Endodermal cell (in vitro differentiated cells): ENCODE measurements at regions not wholly inside any gene's neighbourhood (a gene's known extent, or its start where the extent isn't known, plus 50 kb on each side); places are given as distances from the start of the nearest gene placed in this dataset.

Source experiments
- DNase-seq: peaks from one replicate; pipeline ENCODE4 v3.0.0-alpha.2; 2017
- H3K27ac ChIP-seq: 2 replicates; pipeline ENCODE4 v1.5.1; 2013; ENCODE audit warnings: mild to moderate bottlenecking, low read depth, low read length, moderate library complexity
- H3K27me3 ChIP-seq: 2 replicates; pipeline ENCODE4 v1.6.1; 2013; ENCODE audit warnings: mild to moderate bottlenecking, low read length, moderate library complexity; ENCODE audit not compliant: insufficient read depth, control insufficient read depth, poor library complexity, severe bottlenecking
- H3K36me3 ChIP-seq: 2 replicates; pipeline ENCODE4 v1.7.0; 2013; ENCODE audit warnings: mild to moderate bottlenecking, low read length, moderate library complexity; ENCODE audit not compliant: control insufficient read depth, insufficient read depth
- H3K4me1 ChIP-seq: one replicate; pipeline ENCODE4 v1.7.0; 2013; ENCODE audit warnings: low read length; ENCODE audit not compliant: control insufficient read depth, insufficient read depth
- H3K4me3 ChIP-seq: 2 replicates; pipeline ENCODE4 v1.5.1; 2013; ENCODE audit warnings: mild to moderate bottlenecking, low read length, moderate library complexity
- H3K9ac ChIP-seq: 2 replicates; pipeline ENCODE4 v1.6.1; 2013; ENCODE audit warnings: mild to moderate bottlenecking, low read length, moderate library complexity; ENCODE audit not compliant: poor library complexity, severe bottlenecking; ENCODE audit errors: extremely low read depth
- H3K9me3 ChIP-seq: 2 replicates; pipeline ENCODE4 v1.6.1; 2013; ENCODE audit warnings: mild to moderate bottlenecking, low read length, moderate library complexity; ENCODE audit not compliant: control insufficient read depth
- H3K27ac Mint-ChIP-seq: 2 replicates; pipeline ENCODE4 v1.8.0; 2020; ENCODE audit warnings: mixed read lengths
- H3K27me3 Mint-ChIP-seq: 2 replicates; pipeline ENCODE4 v1.8.0; 2021; ENCODE audit warnings: mild to moderate bottlenecking, mixed read lengths; ENCODE audit not compliant: insufficient read depth
- H3K36me3 Mint-ChIP-seq: 2 replicates; pipeline ENCODE4 v1.8.0; 2020; ENCODE audit warnings: low read depth, mixed read lengths
- H3K4me1 Mint-ChIP-seq: 2 replicates; pipeline ENCODE4 v1.8.0; 2020; ENCODE audit warnings: mixed read lengths
- H3K4me3 Mint-ChIP-seq: 2 replicates; pipeline ENCODE4 v1.8.0; 2020; ENCODE audit warnings: mild to moderate bottlenecking, moderate library complexity, mixed read lengths
- H3K9me3 Mint-ChIP-seq: 2 replicates; pipeline ENCODE4 v1.8.0; 2020; ENCODE audit warnings: mild to moderate bottlenecking, mixed read lengths
- CTCF ChIP-seq: fragments of 200-600 bp; sonication (generic); conservative IDR thresholded peaks from 2 replicates; pipeline ENCODE4 v1.5.0; 2021; ENCODE audit warnings: antibody characterized with exemption, mild to moderate bottlenecking
- WGBS, 2 experiments: methylation state at CpG; one replicate each; pipeline versions ENCODE4 v1.1.5 to v1.1.7; 2013; ENCODE audit warnings: missing lambda C conversion rate in 2 of 2, mixed read lengths in 1 of 2; ENCODE audit not compliant: insufficient coverage in 1 of 2, insufficient read length in 1 of 2; 5-methylcytosine and 5-hydroxymethylcytosine counted together

- no peak overlapping the region for H3K9ac ChIP-seq
- H3K4me3 Mint-ChIP-seq, result no peak overlapping the region
- no peaks in the 10 kb centered on the region for H3K4me1 ChIP-seq
- no peak for TF ChIP-seq CTCF
- no peak overlapping the region for H3K4me3 ChIP-seq
- DNase-seq, result no peak
- H3K27ac Mint-ChIP-seq, result no peak overlapping the region
- H3K36me3 Mint-ChIP-seq, result no peaks in the 10 kb centered on the region
- no peaks in the 10 kb centered on the region for H3K27me3 Mint-ChIP-seq
- H3K9me3 ChIP-seq, result no peaks in the 10 kb centered on the region
- H3K9me3 Mint-ChIP-seq, result no peaks in the 10 kb centered on the region
- no peaks in the 10 kb centered on the region for H3K27me3 ChIP-seq
- peaks cover 31% of the 10 kb centered on the region for H3K4me1 Mint-ChIP-seq
- H3K27ac ChIP-seq, result no peak overlapping the region
- no peaks in the 10 kb centered on the region for H3K36me3 ChIP-seq
Observed at GRCh38 chr5:149435660-149436059, 56.6 kb upstream of the IL17B start.

DNA sequence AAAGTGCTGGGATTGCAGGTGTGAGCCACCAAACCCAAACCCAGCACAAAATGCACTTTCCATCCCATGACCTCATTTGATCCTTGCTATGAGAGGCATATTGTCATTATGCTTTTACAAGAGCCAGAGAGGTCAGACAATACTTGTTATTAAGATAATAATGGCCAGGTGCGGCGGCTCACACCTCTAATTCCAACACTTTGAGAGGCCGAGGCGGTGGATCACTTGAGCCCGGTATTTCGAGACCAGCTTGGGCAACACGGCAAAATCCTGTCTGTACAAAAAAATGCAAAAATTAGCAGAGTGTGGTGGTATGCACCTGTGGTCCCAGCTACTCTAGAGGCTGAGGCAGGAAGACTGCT, 55.9 kb upstream of the IL17B start:
- DNase-seq, result no peak
- Mint-ChIP-seq H3K27me3 (no peaks in the 10 kb centered on the region), H3K36me3 (no peaks in the 10 kb centered on the region), H3K27ac (no peak overlapping the region), H3K4me3 (no peak overlapping the region), H3K4me1 (peaks cover 33% of the 10 kb centered on the region), H3K9me3 (no peaks in the 10 kb centered on the region)
- Histone ChIP-seq H3K9me3 (no peaks in the 10 kb centered on the region), H3K4me1 (no peaks in the 10 kb centered on the region), H3K27ac (no peak overlapping the region), H3K36me3 (no peaks in the 10 kb centered on the region), H3K27me3 (no peaks in the 10 kb centered on the region), H3K4me3 (no peak overlapping the region), H3K9ac (no peak overlapping the region)
- TF ChIP-seq CTCF, result no peak
- WGBS, 2 experiments, result 94 to 100% methylated on average over 6 to 7 of the region's 7 CpGs

- Histone ChIP-seq H3K4me1 (no peaks in the 10 kb centered on the region), H3K36me3 (no peaks in the 10 kb centered on the region), H3K9me3 (no peaks in the 10 kb centered on the region), H3K27me3 (no peaks in the 10 kb centered on the region), H3K27ac (no peak overlapping the region), H3K9ac (no peak overlapping the region), H3K4me3 (no peak overlapping the region)
- peak; percentile 97 for TF ChIP-seq CTCF
- no peak overlapping the region for H3K4me3 Mint-ChIP-seq
- H3K4me1 Mint-ChIP-seq, result peaks cover 31% of the 10 kb centered on the region
- no peaks in the 10 kb centered on the region for H3K9me3 Mint-ChIP-seq
- H3K27ac Mint-ChIP-seq, result no peak overlapping the region
- peak; percentile 93 for DNase-seq
- 59 to 100% methylated on average over 3 to 7 of the region's 7 CpGs for WGBS, 2 experiments
- no peaks in the 10 kb centered on the region for H3K36me3 Mint-ChIP-seq
- H3K27me3 Mint-ChIP-seq, result no peaks in the 10 kb centered on the region
Observed at GRCh38 chr5:149434162-149435014, 55.3 kb upstream of the IL17B start.
